Loucy (cell line): ENCODE measurements at regions not wholly inside any gene's neighbourhood (a gene's known extent, or its start where the extent isn't known, plus 50 kb on each side); places are given as distances from the start of the nearest gene placed in this dataset.

ENCODE experiments used
- H2AFZ ChIP-seq: fragments of 200-600 bp; sonication (generic); 2 replicates; pipeline ENCODE4 v1.6.0; 2016; ENCODE audit warnings: antibody characterized with exemption, mild to moderate bottlenecking, low read length, moderate library complexity
- H3F3A ChIP-seq: fragments of 200-600 bp; 2 replicates; pipeline ENCODE4 v1.6.0; 2016; ENCODE audit warnings: antibody characterized with exemption, low read depth, mild to moderate bottlenecking
- H3K27me3 ChIP-seq: fragments of 200-600 bp; sonication (generic); 2 replicates; pipeline ENCODE4 v1.6.1; 2014; ENCODE audit warnings: low read length, mild to moderate bottlenecking; ENCODE audit not compliant: insufficient read depth, poor library complexity, severe bottlenecking
- H3K36me3 ChIP-seq: fragments of 200-600 bp; sonication (generic); 2 replicates; pipeline ENCODE4 v1.6.1; 2016; ENCODE audit warnings: low read length; ENCODE audit not compliant: insufficient read depth
- H3K4me1 ChIP-seq: fragments of 200-600 bp; sonication (generic); 2 replicates; pipeline ENCODE4 v1.5.1; 2014; ENCODE audit warnings: low read length, mild to moderate bottlenecking; ENCODE audit not compliant: insufficient read depth, poor library complexity, severe bottlenecking
- H3K4me2 ChIP-seq: fragments of 200-600 bp; sonication (generic); 2 replicates; pipeline ENCODE4 v1.6.0; 2014; ENCODE audit warnings: antibody characterized with exemption, low read length, low read depth, mild to moderate bottlenecking; ENCODE audit not compliant: poor library complexity, severe bottlenecking
- H3K4me3 ChIP-seq: fragments of 200-600 bp; sonication (generic); 2 replicates; pipeline ENCODE4 v1.5.1; 2014; ENCODE audit warnings: low read length, mild to moderate bottlenecking, mixed read lengths; ENCODE audit not compliant: poor library complexity, severe bottlenecking
- H3K79me2 ChIP-seq: fragments of 200-600 bp; sonication (generic); 2 replicates; pipeline ENCODE4 v1.6.1; 2014; ENCODE audit warnings: low read length; ENCODE audit not compliant: insufficient read depth
- H3K9ac ChIP-seq: fragments of 200-600 bp; sonication (generic); 2 replicates; pipeline ENCODE4 v1.6.0; 2014; ENCODE audit warnings: mild to moderate bottlenecking, low read depth, low read length, moderate library complexity; ENCODE audit not compliant: poor library complexity, severe bottlenecking
- H3K9me2 ChIP-seq: fragments of 200-600 bp; sonication (generic); replicated peaks from 2 replicates; pipeline ENCODE4 v1.6.1; 2016; ENCODE audit warnings: low read depth, low read length, mixed read lengths
- H3K9me3 ChIP-seq: fragments of 200-600 bp; sonication (generic); 2 replicates; pipeline ENCODE4 v1.6.1; 2014; ENCODE audit warnings: mild to moderate bottlenecking, antibody characterized with exemption, low read length, low read depth; ENCODE audit not compliant: insufficient read depth
- H4K20me1 ChIP-seq: fragments of 200-600 bp; sonication (generic); 2 replicates; pipeline ENCODE4 v1.6.0; 2014; ENCODE audit warnings: antibody characterized with exemption, low read length, mild to moderate bottlenecking; ENCODE audit not compliant: insufficient read depth, poor library complexity, severe bottlenecking
- EZH2phosphoT487 ChIP-seq: fragments of 200-600 bp; IDR thresholded peaks from 2 replicates; pipeline ENCODE4 v1.6.1; 2018; ENCODE audit warnings: antibody characterized with exemption, mild to moderate bottlenecking, moderate library complexity, borderline replicate concordance
- TF ChIP-seq, protein P1 (sequence below): fragments of 200-600 bp; sonication (generic); conservative IDR thresholded peaks from 2 replicates; pipeline ENCODE4 v1.5.1; 2014; ENCODE audit warnings: mild to moderate bottlenecking, antibody characterized with exemption, low read length

DNA sequence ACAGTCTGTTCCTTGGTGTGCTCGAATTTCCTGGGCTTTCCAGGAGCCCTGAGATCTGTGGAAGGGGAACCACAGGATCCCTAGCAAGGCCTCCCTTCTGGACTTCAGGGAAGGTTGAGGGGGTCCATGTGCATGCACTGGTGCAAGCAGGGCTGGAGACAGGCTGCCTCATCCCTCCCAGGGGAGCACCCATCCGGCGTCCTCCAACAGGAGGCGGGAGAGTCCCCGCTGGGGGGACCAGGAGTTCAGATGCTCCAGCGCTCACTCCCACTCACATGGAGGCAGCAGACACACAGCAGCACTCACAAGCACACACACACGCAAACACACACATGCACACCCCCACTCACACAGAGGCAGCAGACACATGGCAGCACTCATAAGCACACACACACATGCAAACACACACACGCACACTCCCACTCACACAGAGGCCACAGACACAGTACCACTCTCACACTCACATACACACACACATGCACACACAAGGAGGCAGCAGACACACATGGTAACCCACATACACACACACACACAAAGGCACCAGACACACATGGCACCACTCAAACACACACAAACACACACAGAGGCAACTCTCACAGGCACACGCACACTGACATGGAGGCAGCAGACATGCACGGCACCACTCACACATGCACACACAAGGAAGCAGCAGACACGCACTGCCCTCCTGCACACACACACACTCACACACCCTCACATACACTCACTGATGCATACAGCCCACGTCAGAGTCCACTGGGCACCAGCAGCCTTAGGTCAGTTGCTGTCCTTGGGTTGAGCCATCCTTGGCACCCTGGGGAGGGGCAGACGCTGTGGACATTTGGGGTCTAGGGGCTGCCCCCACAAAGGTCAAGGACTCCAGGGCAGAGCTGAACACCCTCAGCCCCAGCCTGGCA, 247.0 kb upstream of the PPP2R2D start:
- H3K9me2 ChIP-seq, result no peaks in the 10 kb centered on the region
- H3K4me3 ChIP-seq, result no peak overlapping the region
- H3F3A ChIP-seq, result no peaks in the 10 kb centered on the region
- no peaks in the 10 kb centered on the region for H3K27me3 ChIP-seq
- no peaks in the 10 kb centered on the region for H3K4me1 ChIP-seq
- no peaks in the 10 kb centered on the region for H3K36me3 ChIP-seq
- no peak overlapping the region for H3K4me2 ChIP-seq
- TF ChIP-seq, protein P1, sequence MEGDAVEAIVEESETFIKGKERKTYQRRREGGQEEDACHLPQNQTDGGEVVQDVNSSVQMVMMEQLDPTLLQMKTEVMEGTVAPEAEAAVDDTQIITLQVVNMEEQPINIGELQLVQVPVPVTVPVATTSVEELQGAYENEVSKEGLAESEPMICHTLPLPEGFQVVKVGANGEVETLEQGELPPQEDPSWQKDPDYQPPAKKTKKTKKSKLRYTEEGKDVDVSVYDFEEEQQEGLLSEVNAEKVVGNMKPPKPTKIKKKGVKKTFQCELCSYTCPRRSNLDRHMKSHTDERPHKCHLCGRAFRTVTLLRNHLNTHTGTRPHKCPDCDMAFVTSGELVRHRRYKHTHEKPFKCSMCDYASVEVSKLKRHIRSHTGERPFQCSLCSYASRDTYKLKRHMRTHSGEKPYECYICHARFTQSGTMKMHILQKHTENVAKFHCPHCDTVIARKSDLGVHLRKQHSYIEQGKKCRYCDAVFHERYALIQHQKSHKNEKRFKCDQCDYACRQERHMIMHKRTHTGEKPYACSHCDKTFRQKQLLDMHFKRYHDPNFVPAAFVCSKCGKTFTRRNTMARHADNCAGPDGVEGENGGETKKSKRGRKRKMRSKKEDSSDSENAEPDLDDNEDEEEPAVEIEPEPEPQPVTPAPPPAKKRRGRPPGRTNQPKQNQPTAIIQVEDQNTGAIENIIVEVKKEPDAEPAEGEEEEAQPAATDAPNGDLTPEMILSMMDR, result no peak
- no peak for TF ChIP-seq EZH2phosphoT487
- H4K20me1 ChIP-seq, result no peaks in the 10 kb centered on the region
- no peak overlapping the region for H3K9ac ChIP-seq
- no peaks in the 10 kb centered on the region for H3K9me3 ChIP-seq
- no peak overlapping the region for H2AFZ ChIP-seq
- H3K79me2 ChIP-seq, result no peaks in the 10 kb centered on the region

DNA sequence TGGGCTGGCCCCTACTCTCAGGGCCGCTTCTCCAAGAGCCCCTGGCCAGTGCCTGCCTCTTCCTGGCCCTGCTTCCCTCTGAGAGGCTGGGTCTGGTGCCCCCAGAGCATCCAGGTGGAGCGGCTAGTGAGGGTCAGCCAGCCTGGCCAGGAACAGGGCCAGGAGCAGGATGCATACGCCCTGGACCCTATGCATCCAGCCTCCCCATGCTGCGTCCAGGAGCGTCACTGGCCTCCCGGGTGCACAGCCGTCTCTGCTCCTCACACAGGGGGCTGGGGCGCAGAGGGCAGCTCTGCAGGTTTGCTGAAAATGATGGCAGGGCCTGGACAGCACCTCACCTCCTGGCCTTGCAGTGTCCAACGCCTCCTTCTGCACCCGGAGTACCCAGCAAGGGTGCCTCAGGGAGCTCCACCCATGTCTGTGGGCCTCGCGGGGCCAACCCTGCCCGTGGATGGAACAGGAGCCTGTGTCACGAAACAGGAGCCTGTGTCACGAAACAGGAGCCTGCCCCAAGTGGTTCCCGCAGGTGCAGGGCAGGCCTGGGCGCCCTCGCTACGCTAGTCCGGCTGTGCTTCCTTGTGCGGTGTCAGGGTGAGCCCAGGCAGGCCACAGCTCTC, 246.2 kb upstream of the PPP2R2D start:
- Histone ChIP-seq H3K9ac (no peak overlapping the region), H3K27me3 (no peaks in the 10 kb centered on the region), H3K4me2 (no peak overlapping the region), H3K79me2 (no peaks in the 10 kb centered on the region), H3K4me1 (no peaks in the 10 kb centered on the region), H3K4me3 (no peak overlapping the region), H4K20me1 (no peaks in the 10 kb centered on the region), H2AFZ (no peak overlapping the region), H3K9me3 (no peaks in the 10 kb centered on the region), H3F3A (no peaks in the 10 kb centered on the region), H3K36me3 (no peaks in the 10 kb centered on the region), H3K9me2 (no peaks in the 10 kb centered on the region)
- TF ChIP-seq, protein P1, result no peak
- no peak for TF ChIP-seq EZH2phosphoT487

DNA sequence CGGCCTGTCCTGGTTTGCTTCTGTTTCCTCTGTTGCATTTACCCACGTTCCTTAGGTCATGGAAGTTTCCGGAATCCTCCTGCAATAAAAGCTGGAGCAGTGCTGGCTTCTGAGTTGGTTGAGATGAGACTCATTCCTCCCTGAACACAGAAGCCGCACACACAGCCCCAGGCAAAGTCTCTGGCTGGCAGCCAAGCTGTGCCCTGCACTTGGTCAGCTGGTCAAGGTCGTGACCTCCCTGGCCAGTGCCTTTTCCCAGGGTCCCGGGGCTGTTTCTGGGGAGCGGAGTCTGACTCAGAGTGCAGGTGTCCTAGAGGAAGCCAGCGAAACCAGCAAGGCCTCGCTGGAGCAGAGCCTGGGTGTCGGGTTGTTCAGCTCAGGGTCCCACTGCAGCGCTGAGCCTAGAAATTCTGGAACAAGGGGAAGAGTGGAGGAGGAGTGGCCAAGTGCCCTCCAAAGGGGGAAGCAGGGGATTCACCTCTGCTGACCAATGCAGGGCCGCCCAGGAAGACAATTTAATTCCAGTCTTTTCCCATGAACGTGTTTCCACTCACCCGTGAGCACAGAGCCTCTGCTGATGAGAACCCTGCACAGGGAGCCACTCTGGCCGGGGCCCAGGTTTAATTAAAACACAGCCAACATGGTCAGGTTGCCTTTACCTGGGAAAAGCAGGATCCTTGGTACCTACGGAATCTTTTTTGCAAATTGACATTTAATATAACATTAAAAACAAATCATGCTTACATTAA, 245.5 kb upstream of the PPP2R2D start:
- TF ChIP-seq, protein P1, result no peak
- no peak for TF ChIP-seq EZH2phosphoT487
- Histone ChIP-seq H3K27me3 (no peaks in the 10 kb centered on the region), H3K4me1 (no peaks in the 10 kb centered on the region), H3K36me3 (no peaks in the 10 kb centered on the region), H3K4me3 (no peak overlapping the region), H3F3A (no peaks in the 10 kb centered on the region), H3K9ac (no peak overlapping the region), H3K4me2 (no peak overlapping the region), H2AFZ (no peak overlapping the region), H4K20me1 (no peaks in the 10 kb centered on the region), H3K9me2 (no peaks in the 10 kb centered on the region), H3K79me2 (no peaks in the 10 kb centered on the region), H3K9me3 (peaks cover 2% of the 10 kb centered on the region; the same call in 1 of the 2 replicates)
